HG03565 (cell line): ENCODE measurements at regions not wholly inside any gene's neighbourhood (a gene's known extent, or its start where the extent isn't known, plus 50 kb on each side); places are given as distances from the start of the nearest gene placed in this dataset.

Experiments
- ATAC-seq: cut with Tn5 transposase; IDR thresholded peaks from one replicate; pipeline ENCODE4 v1.9.1; 2021; ENCODE audit warnings: mild to moderate bottlenecking, moderate library complexity; ENCODE audit not compliant: unreplicated experiment

GRCh38 chr13:97057176-97057575, 62.9 kb upstream of the OXGR1 start:
- ATAC-seq, result no peak

DNA sequence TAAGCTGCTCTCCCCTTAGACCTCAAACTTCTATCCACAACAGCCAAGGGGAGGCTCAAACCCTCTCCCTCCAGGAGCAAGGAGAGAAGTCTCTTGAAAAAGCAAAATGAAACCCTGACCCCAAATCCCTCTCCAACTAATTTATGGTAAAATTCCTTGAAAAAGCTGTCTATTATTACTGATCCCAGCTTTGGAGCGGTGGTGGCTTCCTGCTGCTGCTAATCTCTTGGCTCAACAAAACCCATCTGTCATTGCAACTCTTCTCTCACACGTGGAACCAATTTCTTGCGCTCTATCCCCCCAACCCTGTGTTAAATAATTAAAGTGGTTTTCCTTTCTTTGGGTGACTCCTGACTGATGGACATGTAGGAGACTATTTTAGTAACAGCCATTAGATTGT, 64.1 kb upstream of the OXGR1 start:
- no peak for ATAC-seq

DNA sequence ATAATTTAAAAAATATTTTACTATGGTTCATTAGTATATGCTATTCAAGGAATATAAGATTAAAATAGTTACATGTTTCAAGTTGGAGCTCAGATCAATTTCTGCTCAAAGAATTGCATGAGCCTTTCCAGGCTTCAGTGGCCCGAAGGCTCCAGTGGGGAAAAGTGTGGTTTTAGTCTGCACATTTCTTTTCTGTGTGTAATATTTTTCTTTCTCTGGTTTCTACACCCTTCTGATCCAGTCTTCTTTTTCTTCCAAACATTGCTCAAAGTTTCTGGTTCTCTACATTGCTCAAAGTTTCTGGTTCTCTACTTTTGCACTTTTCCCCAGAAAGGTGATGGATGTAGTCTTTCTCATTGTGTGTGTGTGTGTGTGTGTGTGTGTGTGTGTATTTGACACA, 64.7 kb upstream of the OXGR1 start:
- ATAC-seq, result no peak

- ATAC-seq, result no peak
Measured at GRCh38 chr13:97067017-97067895, 73.0 kb upstream of the OXGR1 start.

DNA sequence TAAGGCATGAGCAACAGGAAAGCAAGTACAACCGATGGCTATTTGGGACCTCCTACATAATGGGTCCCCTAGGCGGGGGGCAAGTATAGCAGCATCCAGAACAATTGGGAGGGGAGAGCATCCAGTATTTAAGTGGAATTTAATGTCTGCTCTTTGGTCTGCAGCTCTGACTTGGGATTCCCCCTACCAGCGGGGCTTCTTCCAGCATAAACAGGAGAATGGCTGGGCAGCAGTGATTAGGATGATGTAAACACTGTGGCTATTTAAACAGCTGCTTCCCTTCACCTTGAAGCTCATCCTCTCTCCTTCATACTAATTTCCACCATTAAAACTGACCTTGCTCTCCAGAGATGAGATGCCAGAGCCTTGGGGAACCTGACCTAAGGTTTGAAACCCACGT, 73.9 kb upstream of the OXGR1 start:
- ATAC-seq, result no peak

GRCh38 chr13:97069050-97069815, 75.0 kb upstream of the OXGR1 start:
- ATAC-seq, result no peak

DNA sequence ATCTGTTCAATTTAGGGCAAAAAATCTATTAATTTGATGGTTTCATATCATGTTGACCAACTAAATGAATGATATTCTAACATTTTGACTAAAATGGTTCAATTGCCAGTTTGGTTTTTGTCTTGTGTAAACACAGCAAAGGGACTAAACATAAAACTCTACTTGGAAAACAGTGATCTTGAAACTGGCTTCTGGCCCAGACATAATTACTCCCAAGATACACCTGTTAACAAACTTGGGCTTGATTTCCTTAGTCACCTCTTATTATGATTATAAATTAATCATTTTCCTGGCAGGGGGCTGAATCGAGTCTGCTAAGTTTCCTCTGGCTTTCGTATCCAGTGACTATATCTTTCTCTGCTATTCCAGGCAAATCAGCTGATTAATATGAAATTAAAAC, 78.0 kb upstream of the OXGR1 start:
- ATAC-seq, result no peak

GRCh38 chr13:97074618-97075017, 80.3 kb upstream of the OXGR1 start:
- ATAC-seq, result no peak

DNA sequence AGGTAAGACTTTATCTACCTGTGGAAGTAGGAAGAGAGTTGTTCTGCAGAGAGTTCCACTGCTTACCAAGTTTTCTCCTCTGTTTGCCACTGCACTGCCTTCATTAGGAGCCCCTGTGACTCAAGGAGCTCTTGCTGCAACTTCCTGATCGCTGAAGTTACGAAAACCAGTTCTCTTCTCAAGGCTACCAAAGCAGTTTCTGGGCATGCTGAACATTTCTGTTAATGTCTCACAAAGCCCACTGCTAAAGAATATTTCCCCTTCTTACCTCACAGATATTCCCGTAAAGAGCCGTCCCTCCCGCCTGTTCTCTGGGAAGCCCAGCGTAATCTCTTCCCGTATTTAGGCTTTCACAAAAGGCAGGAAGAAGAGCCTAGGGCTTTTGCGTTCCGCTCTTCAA, 82.6 kb upstream of the OXGR1 start:
- ATAC-seq, result no peak

GRCh38 chr13:97077341-97077740, 83.1 kb upstream of the OXGR1 start:
- no peak for ATAC-seq

GRCh38 chr13:97079726-97080125, 85.5 kb upstream of the OXGR1 start:
- ATAC-seq, result no peak

DNA sequence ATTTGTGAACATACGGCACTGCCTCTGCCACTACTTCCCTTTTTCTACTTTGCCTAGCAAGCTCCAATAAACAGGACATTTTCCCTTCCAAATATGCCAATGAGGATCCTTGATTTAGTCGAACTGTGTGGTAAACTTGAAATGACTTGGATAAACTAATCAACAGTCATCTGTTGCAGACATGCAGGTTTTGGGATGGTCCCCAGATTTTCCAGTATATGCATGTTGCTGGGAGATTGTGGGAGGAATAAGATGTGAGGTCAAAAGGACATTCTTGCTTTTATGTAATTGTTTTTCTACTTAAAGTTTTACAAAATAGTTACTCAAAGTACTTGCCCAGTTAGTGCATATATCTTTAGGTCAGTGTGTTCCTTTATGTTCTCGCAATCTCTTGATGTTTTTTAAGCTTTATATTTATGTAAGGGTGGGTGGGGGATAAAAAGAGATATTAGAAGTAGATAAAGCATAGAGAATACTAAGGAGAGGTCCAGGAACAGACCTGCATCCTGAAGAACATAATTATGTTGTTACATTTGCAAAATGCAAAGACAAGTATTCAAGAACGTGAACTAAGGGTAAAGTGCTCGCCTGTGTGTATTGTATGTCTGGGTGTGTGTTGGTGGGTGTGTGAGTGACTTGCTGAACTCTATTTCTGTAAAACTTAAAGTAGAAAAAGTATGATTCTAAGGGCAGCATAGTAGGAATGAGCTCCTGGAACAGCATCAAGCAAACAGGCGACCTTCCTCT, 88.4 kb upstream of the OXGR1 start:
- no peak for ATAC-seq

GRCh38 chr13:97091196-97091595, 96.9 kb upstream of the OXGR1 start:
- ATAC-seq, result no peak

DNA sequence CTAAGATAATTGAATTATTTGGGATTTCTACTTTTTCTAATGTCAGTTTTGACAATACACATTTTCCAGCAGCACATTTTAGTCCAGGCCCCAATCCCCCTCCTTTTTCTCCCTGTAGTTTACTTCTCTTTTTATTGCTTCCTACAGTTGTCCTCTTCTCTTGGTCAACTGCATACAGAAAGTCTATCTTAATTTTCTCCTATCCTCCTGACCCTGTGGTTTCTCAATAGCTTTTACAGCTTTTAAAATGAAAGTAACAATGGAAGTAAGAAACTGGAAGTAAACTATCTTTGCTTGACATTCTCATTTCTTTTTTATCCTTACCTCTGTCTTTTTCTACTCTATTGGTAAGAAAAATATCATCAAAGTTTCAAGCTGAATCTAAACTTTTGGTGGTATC, 106.5 kb upstream of the OXGR1 start:
- no peak for ATAC-seq

DNA sequence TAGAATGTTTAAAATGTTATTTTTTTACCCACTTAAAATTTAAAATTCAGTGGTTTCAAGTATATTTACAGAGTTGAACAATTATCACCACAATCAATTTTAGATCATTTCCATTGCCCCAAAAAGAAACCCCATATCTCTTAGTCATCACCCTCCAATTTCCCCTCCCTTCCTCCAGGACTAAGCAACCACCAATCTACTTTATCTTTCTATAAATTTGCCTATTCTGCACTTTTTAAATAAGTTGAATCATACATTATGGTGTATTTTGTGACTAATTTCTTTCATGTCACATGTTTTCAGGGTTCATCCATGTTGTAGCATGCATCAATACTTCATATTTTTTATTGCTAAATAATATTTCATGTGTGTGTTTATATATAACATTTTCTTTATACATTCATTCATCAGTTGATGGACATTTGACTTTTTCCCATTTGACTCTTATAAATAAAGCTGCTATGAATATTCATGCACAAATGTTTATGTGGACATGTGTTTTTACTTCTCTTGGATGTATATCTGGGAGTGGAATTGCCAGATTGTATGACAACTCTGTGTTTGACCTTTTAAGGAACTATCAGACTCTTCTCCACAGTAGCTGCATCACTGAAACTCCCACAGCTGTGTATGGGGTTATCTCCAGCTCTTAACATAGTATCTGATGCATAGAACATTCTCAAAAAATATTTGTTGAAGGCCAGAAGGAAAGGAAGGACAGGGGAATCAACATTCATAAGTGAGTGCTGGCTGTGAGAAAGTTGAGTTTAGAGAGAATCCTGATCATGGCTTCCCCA, 107.8 kb upstream of the OXGR1 start:
- ATAC-seq, result no peak

DNA sequence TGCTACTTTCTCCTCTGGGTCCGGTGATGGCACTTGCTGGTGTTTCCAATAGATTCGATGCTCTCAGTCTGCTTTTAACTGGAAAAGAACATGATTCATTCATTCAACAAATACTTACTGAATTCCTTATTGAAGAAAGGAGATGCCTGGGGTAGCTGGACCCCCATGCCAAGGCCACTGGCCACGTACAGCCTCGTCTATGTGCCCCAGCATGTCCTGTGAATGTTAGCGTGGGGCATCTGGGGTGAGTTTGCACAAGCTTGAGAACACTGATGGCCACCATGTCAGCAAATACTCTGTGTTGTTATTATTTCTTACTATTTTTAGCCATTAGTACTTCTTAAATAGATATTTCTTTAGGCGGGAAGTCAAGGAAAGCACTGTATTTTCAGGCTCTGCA, 112.0 kb upstream of the OXGR1 start:
- no peak for ATAC-seq

GRCh38 chr13:97107815-97108529, 113.7 kb upstream of the OXGR1 start:
- no peak for ATAC-seq

DNA sequence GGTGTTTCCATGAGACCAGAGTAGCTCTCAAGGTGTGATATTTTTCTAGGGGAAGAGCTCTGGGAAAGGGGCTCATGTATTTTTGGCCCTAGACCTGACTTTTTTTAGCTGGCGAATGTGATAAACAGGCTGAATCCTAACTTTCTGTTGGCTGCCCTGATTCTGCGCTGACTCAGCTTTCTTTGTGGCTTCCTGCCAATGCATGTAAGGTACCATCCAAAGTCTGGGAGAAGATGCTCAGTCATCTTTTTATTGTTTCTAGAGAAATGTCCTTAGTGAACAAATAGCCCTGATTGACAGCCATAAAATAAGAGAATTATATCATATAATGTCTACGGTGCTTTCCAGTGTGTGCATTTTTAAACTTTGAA, 113.6 kb upstream of the MBNL2 start:
- no peak for ATAC-seq

GRCh38 chr13:97109256-97109655, 112.9 kb upstream of the MBNL2 start:
- ATAC-seq, result no peak

DNA sequence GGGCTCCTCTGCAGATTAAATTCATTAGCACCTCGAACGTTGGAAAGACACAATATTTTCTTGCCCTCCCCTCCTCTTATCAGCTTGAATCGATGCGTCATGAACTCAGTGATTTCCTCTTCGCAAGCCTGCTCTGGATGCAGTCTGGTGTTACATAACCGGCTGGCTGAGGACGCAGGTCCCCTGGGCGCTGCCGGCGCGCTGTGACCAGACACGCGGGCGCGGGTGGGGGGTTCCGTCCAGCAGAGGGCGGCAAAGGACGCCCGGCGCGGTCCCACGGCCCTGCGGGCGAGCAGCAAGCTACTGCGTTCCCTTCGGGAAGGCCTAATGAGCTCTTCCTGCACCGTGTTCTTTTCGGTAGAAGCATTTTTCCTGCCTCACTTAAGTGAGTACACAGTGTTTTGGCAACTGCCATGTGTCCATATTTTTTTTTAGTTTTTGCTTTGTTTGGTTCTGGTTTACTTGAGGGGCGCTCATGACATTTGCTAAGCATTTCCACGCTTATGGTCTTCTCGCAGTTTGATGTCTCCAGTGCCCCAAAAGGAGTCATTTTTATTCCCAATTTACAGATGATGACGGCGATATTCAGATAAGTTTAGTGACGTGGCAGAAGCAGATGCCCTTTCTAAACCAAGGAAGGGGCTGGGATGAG, 112.2 kb upstream of the MBNL2 start:
- ATAC-seq, result peak; percentile 89
